K562 (cell line): ENCODE measurements at regions not wholly inside any gene's neighbourhood (a gene's known extent, or its start where the extent isn't known, plus 50 kb on each side); places are given as distances from the start of the nearest gene placed in this dataset.

ENCODE experiments used
- ATAC-seq: fragments of 200-7000 bp; cut with Tn5 transposase; 3 replicates; pipeline ENCODE4 v1.9.1; 2020; ENCODE audit warnings: moderate library complexity
- BruUV-seq: library from RNA; stranded (reverse); fragments of 400-500 nt; replicated peaks from 2 replicates; lab custom pipeline; 2021; lab: Mats Ljungman, UMichigan
- CTCF ChIA-PET: fragments of 300-600 bp; formaldehyde crosslinking; extraction: SDS; loops from one replicate; lab custom pipeline; 2021; ENCODE audit warnings: low intra/inter-chr PET ratio; lab: Yijun Ruan, JAX
- POLR2A ChIA-PET: fragments of 300-600, 350-650 bp; sonication (Branson Sonifier 250); formaldehyde crosslinking; extraction: SDS; loops from one replicate; lab custom pipeline; 2021; ENCODE audit warnings: antibody characterized with exemption, inconsistent platforms; lab: Yijun Ruan, JAX
- DNase-seq, 4 experiments: peaks; one replicate each; pipeline versions ENCODE4 v3.0.0 to v3.0.0-alpha.2; 2011 to 2018; ENCODE audit warnings: low spot score in 3 of 4, mixed read lengths in 3 of 4; ENCODE audit errors: extremely low read depth in 1 of 4
- FAIRE-seq: peaks from 2 replicates; lab custom pipeline; 2011; peaks lifted over from hg19 to GRCh38; lab: Jason Lieb, UNC
- H2AFZ ChIP-seq: 2 replicates; pipeline ENCODE4 v1.6.0; 2011; ENCODE audit warnings: low read depth, low read length, control low read depth, inconsistent platforms
- H3K27ac ChIP-seq: fragments of 200-600 bp; 3 replicates; pipeline ENCODE4 v1.8.0; 2011; ENCODE audit warnings: low read depth, mild to moderate bottlenecking, control low read depth, inconsistent platforms, low read length, moderate library complexity, mixed read lengths; ENCODE audit errors: extremely low read depth
- H3K27me3 ChIP-seq, 2 experiments: fragments of 300-600 bp in 1 of 2; 2 replicates in 1 of 2; 3 replicates in 1 of 2; pipeline versions ENCODE4 v1.6.0 to v1.8.0; 2011; ENCODE audit warnings: inconsistent platforms in 2 of 2, low read length in 2 of 2, mild to moderate bottlenecking in 1 of 2, mixed read lengths in 1 of 2, moderate library complexity in 1 of 2; ENCODE audit not compliant: control insufficient read depth in 2 of 2, insufficient read depth in 2 of 2
- H3K36me3 ChIP-seq: fragments of 300-600 bp; 3 replicates; pipeline ENCODE4 v1.8.0; 2011; ENCODE audit warnings: mild to moderate bottlenecking, low read length, inconsistent platforms; ENCODE audit not compliant: control insufficient read depth, insufficient read depth
- H3K4me1 ChIP-seq, 2 experiments: fragments of 200-600 bp in 1 of 2; replicated peaks in 1 of 2; 2 replicates in 1 of 2; 3 replicates in 1 of 2; pipeline versions ENCODE4 v1.5.1 to v1.8.0; 2011; ENCODE audit warnings: inconsistent platforms in 2 of 2, low read length in 2 of 2, mild to moderate bottlenecking in 1 of 2, mixed read lengths in 1 of 2, moderate library complexity in 1 of 2; ENCODE audit not compliant: control insufficient read depth in 2 of 2, insufficient read depth in 2 of 2
- H3K4me2 ChIP-seq: 2 replicates; pipeline ENCODE4 v1.6.1; 2011; ENCODE audit warnings: low read length, control low read depth, inconsistent platforms, mixed read lengths; ENCODE audit not compliant: insufficient read depth
- H3K4me3 ChIP-seq: fragments of 200-600 bp; sonication (generic), shearing (Covaris generic); 2 replicates; pipeline ENCODE4 v1.5.1; 2016; ENCODE audit warnings: control low read depth, inconsistent platforms
- H3K79me2 ChIP-seq: fragments of 200-600 bp; 3 replicates; pipeline ENCODE4 v1.8.0; 2011; ENCODE audit warnings: low read length, inconsistent platforms; ENCODE audit not compliant: control insufficient read depth, insufficient read depth
- H3K9ac ChIP-seq, 2 experiments: 2 replicates each; pipeline versions ENCODE4 v1.6.0 to v1.6.1; 2011; ENCODE audit warnings: low read depth in 2 of 2, low read length in 2 of 2, control low read depth in 1 of 2, inconsistent platforms in 1 of 2, mild to moderate bottlenecking in 1 of 2, mixed read lengths in 1 of 2; ENCODE audit not compliant: insufficient read depth in 1 of 2
- H3K9me1 ChIP-seq: one replicate; pipeline ENCODE4 v1.6.0; 2011; ENCODE audit warnings: inconsistent platforms, mild to moderate bottlenecking, low read length, moderate library complexity; ENCODE audit not compliant: control insufficient read depth, insufficient read depth
- H3K9me3 ChIP-seq: replicated peaks from 2 replicates; pipeline ENCODE4 v1.5.1; 2011; ENCODE audit warnings: low read depth, low read length, inconsistent platforms; ENCODE audit not compliant: control insufficient read depth, insufficient read depth
- H4K20me1 ChIP-seq: replicated peaks from 2 replicates; pipeline ENCODE4 v1.6.1; 2011; ENCODE audit warnings: low read length, inconsistent platforms, mixed read lengths; ENCODE audit not compliant: control insufficient read depth, insufficient read depth
- CTCF ChIP-seq, 3 experiments: IDR thresholded peaks in 2 of 3; conservative IDR thresholded peaks in 1 of 3; 2 replicates each; pipeline ENCODE4 v1.5.1; 2011 to 2012; ENCODE audit warnings: low read length in 3 of 3, mild to moderate bottlenecking in 3 of 3, control low read depth in 2 of 3, improper control_type of control experiment in 1 of 3, inconsistent platforms in 1 of 3, low read depth in 1 of 3, mixed read lengths in 1 of 3, moderate library complexity in 1 of 3; ENCODE audit not compliant: insufficient read depth in 2 of 3
- MBD1 ChIP-seq: fragments of 250-450 bp; sonication (Bioruptor Pico); IDR thresholded peaks from 2 replicates; pipeline ENCODE4 v1.8.0; 2022; ENCODE audit warnings: inconsistent platforms
- NR2C1 ChIP-seq, 2 experiments: fragments of 450-650 bp; IDR thresholded peaks; 2 replicates each; pipeline ENCODE4 v1.6.1; 2017; ENCODE audit warnings: mild to moderate bottlenecking in 2 of 2, antibody characterized with exemption in 1 of 2, inconsistent platforms in 1 of 2, missing compliant biosample characterization in 1 of 2, missing genetic modification characterization in 1 of 2
- RAD21 ChIP-seq, 2 experiments: fragments of 250-450 bp in 1 of 2; fragments of 450-650 bp in 1 of 2; sonication (Bioruptor Pico) in 1 of 2; formaldehyde crosslinking in 1 of 2; IDR thresholded peaks in 1 of 2; conservative IDR thresholded peaks in 1 of 2; 2 replicates each; pipeline versions ENCODE4 v1.4.0 to v1.8.0; 2020 to 2022; ENCODE audit warnings: mild to moderate bottlenecking in 2 of 2, moderate library complexity in 1 of 2
- RUNX1 ChIP-seq: sonication (generic); IDR thresholded peaks from 2 replicates; pipeline ENCODE4 v1.6.1; 2016; ENCODE audit warnings: antibody characterized with exemption, low read depth
- TRIM25 ChIP-seq: fragments of 450-650 bp; IDR thresholded peaks from 2 replicates; pipeline ENCODE4 v1.7.0; 2016; ENCODE audit warnings: borderline replicate concordance
- TSC22D4 ChIP-seq: fragments of 450-650 bp; IDR thresholded peaks from 2 replicates; pipeline ENCODE4 v1.6.1; 2016; ENCODE audit warnings: missing genetic modification characterization, missing biosample characterization, control low read depth
- WGBS: fragments of 100-300 bp; shearing (Covaris generic); methylation state at CpG from one replicate; pipeline ENCODE4 v1.1.6; 2016; ENCODE audit warnings: low coverage, mixed read lengths; ENCODE audit not compliant: insufficient coverage; ENCODE audit errors: missing lambda C conversion rate; 5-methylcytosine and 5-hydroxymethylcytosine counted together
- in situ Hi-C: fragments of 300-500 bp; cut with MboI; formaldehyde crosslinking; loops from 4 replicates; pipeline ENCODE4 v1.15.0; 2018; ENCODE audit warnings: inconsistent platforms, mixed read lengths
- intact Hi-C: fragments of 100-400 bp; cut with micrococcal nuclease; formaldehyde crosslinking; loops from 2 replicates; pipeline ENCODE4 v1.14.2; 2022

- no peak overlapping the region for H2AFZ ChIP-seq
- H3K4me2 ChIP-seq: 0 out of 2 replicates have a peak overlapping the region, but pooled peaks have one; percentile 18
- no peak overlapping the region for H3K4me3 ChIP-seq
- no peak for ATAC-seq
- no peaks in the 10 kb centered on the region for H3K79me2 ChIP-seq
- H4K20me1 ChIP-seq: no peaks in the 10 kb centered on the region
- POLR2A ChIA-PET: interaction anchor here (1.4 kb wide), 1 partner anchor 23 kb away, joined by 3 read pairs; no protein-coding TSS in a partner anchor
- H3K9me1 ChIP-seq: no peaks in the 10 kb centered on the region
- CTCF ChIA-PET: no interaction called here
- no peak overlapping the region for H3K27ac ChIP-seq
- H3K9me3 ChIP-seq: no peaks in the 10 kb centered on the region
- peak; percentile 29 for FAIRE-seq
- WGBS: 0% methylated on average over 3 of the region's 3 CpGs
- no peaks in the 10 kb centered on the region for H3K36me3 ChIP-seq
- H3K27me3 ChIP-seq: peaks cover 0 to 3% of the 10 kb centered on the region in 2 experiments; a peak in 1 of 5 replicates
- peak in 1 of 2 experiments; percentile 14; a peak in 1 of 4 replicates for TF ChIP-seq RAD21 (CRISPR knock-in tag; conservative IDR thresholded peaks at IDR 0.05 in 1 of 2, IDR thresholded peaks at IDR 0.05 in 1 of 2)
- TF ChIP-seq TRIM25: no peak
- TF ChIP-seq MBD1 (CRISPR knock-in tag): no peak
- TF ChIP-seq NR2C1 (IDR thresholded peaks at IDR 0.05): no peak
- no peak for TF ChIP-seq NR2C1 (tag; IDR thresholded peaks at IDR 0.05)
- no peak for TF ChIP-seq RUNX1
- TF ChIP-seq CTCF (IDR thresholded peaks at IDR 0.05 in 2 of 3, conservative IDR thresholded peaks at IDR 0.05 in 1 of 3; ENCODE audit: insufficient read depth in 2 of 3, low read depth in 1 of 3, low read length in 3 of 3): peak; percentile 16 to 43 (median 30); a peak in 2 of 6 replicates
- no peak for TF ChIP-seq TSC22D4 (tag)
- TF ChIP-seq, all 486 proteins: peak for 2
- no TSS peak for BruUV-seq
- DNase-seq: peak in 3 of 4 experiments; percentile 14 to 36 (median 32)
- H3K9ac ChIP-seq: no peak overlapping the region
- H3K4me1 ChIP-seq: no peaks in the 10 kb centered on the region; a peak in 1 of 5 replicates
- in situ Hi-C loops: no loop called here
- intact Hi-C loops: no loop called here
Observed at GRCh38 chr20:60137657-60138245, 179.5 kb downstream of the CDH26 start.
